Right lobe of liver (tissue), 4 donors: ENCODE measurements at regions not wholly inside any gene's neighbourhood (a gene's known extent, or its start where the extent isn't known, plus 50 kb on each side); places are given as distances from the start of the nearest gene placed in this dataset.

Experiments
- POLR2A ChIP-seq: fragments of 450-650 bp; IDR thresholded peaks from one replicate; pipeline ENCODE4 v1.6.1; 2017; ENCODE audit warnings: antibody characterized with exemption, mild to moderate bottlenecking
- TF ChIP-seq, protein P1 (sequence below), 4 donors: fragments of 200-600 bp in 3 of 4; fragments of 450-650 bp in 1 of 4; IDR thresholded peaks; one replicate each; pipeline versions ENCODE4 v1.5.1 to v1.8.0; 2016 to 2022; ENCODE audit warnings: antibody characterized with exemption in 4 of 4, mild to moderate bottlenecking in 2 of 4
- donor health status: DM: no; HTN: no; CAD: no.
- donor health status: DM: no; HTN: no; CAD: no.
- donor health status: DM: no; HTN: yes; CAD: no.

GRCh38 chr11:81887671-81888070 is 846.0 kb downstream of the FAM181B start:
- TF ChIP-seq, protein P1, sequence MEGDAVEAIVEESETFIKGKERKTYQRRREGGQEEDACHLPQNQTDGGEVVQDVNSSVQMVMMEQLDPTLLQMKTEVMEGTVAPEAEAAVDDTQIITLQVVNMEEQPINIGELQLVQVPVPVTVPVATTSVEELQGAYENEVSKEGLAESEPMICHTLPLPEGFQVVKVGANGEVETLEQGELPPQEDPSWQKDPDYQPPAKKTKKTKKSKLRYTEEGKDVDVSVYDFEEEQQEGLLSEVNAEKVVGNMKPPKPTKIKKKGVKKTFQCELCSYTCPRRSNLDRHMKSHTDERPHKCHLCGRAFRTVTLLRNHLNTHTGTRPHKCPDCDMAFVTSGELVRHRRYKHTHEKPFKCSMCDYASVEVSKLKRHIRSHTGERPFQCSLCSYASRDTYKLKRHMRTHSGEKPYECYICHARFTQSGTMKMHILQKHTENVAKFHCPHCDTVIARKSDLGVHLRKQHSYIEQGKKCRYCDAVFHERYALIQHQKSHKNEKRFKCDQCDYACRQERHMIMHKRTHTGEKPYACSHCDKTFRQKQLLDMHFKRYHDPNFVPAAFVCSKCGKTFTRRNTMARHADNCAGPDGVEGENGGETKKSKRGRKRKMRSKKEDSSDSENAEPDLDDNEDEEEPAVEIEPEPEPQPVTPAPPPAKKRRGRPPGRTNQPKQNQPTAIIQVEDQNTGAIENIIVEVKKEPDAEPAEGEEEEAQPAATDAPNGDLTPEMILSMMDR (IDR thresholded peaks at IDR 0.05): no peak
- no peak for TF ChIP-seq POLR2A
